ENCODE measurements at regions not wholly inside any gene's neighbourhood (a gene's known extent, or its start where the extent isn't known, plus 50 kb on each side); places are given as distances from the start of the nearest gene placed in this dataset.

GRCh38 chr11:123378096-123378495 lies 52.0 kb upstream of the GRAMD1B start:
- no peak for DNase-seq

- no peak for DNase-seq
Measured at GRCh38 chr11:123377355-123377754, 52.7 kb upstream of the GRAMD1B start.

GRCh38 chr11:123375832-123376231 lies 54.2 kb upstream of the GRAMD1B start:
- no peak for DNase-seq

- no peak for DNase-seq
Measured at GRCh38 chr11:123374622-123374968, 55.5 kb upstream of the GRAMD1B start.

GRCh38 chr11:123373754-123374621 lies 56.1 kb upstream of the GRAMD1B start:
- peak; percentile 24 for DNase-seq

GRCh38 chr11:123371506-123372297 lies 58.4 kb upstream of the GRAMD1B start:
- no peak for DNase-seq

GRCh38 chr11:123366924-123367323 lies 63.1 kb upstream of the GRAMD1B start:
- DNase-seq: no peak

GRCh38 chr11:123365955-123366354 lies 64.1 kb upstream of the GRAMD1B start:
- no peak for DNase-seq

GRCh38 chr11:123364080-123364479 lies 66.0 kb upstream of the GRAMD1B start:
- DNase-seq: no peak

- no peak for DNase-seq
Measured at GRCh38 chr11:123363556-123363955, 66.5 kb upstream of the GRAMD1B start.

- no peak for DNase-seq
Measured at GRCh38 chr11:123362941-123363340, 67.1 kb upstream of the GRAMD1B start.

- no peak for DNase-seq
Measured at GRCh38 chr11:123362186-123362585, 67.9 kb upstream of the GRAMD1B start.

GRCh38 chr11:123361110-123361509 lies 69.0 kb upstream of the GRAMD1B start:
- DNase-seq: no peak

- no peak for DNase-seq
Measured at GRCh38 chr11:123360267-123360936, 69.7 kb upstream of the GRAMD1B start.

GRCh38 chr11:123357990-123358827 lies 71.9 kb upstream of the GRAMD1B start:
- DNase-seq: no peak

- no peak for DNase-seq
Measured at GRCh38 chr11:123357353-123357989, 72.6 kb upstream of the GRAMD1B start.

- DNase-seq: no peak
Measured at GRCh38 chr11:123356539-123356938, 73.5 kb upstream of the GRAMD1B start.

- no peak for DNase-seq
Measured at GRCh38 chr11:123354371-123354975, 75.6 kb upstream of the GRAMD1B start.

- peak; percentile 95 for DNase-seq
Measured at GRCh38 chr11:123351375-123351774, 78.7 kb upstream of the GRAMD1B start.

- no peak for DNase-seq
Measured at GRCh38 chr11:123349382-123349781, 80.7 kb upstream of the GRAMD1B start.

- DNase-seq: no peak
Measured at GRCh38 chr11:123344790-123345357, 85.2 kb upstream of the GRAMD1B start.
